ENCODE measurements at regions not wholly inside any gene's neighbourhood (a gene's known extent, or its start where the extent isn't known, plus 50 kb on each side); places are given as distances from the start of the nearest gene placed in this dataset.
"Not testable (repeated sequence)": the region's sequence is repeated elsewhere in the genome, so short reads cannot be mapped to it uniquely, and the experiment has no call there.

DNA sequence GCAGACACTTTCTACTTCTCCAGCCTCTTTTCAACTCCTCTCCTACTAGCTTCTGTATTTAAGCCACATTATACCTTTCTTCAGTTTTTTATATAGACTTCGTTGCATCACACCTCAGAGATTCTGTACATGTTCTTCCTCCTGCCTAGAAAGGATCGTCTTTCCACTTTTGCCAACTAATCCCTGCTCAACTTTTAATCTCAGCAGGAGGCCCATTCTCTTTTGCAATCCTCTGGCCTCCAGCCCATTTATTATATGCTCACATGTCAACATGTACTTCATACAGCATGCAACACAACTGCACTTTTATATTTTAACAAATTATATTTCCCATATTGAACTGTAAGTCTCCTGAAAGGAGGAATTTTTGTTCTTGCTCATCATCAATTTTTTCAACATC is 476.5 kb upstream of the SMIM31 start:
- H3K4me3 ChIP-seq (ENCODE audit: low read depth, low read length); H3K36me3 ChIP-seq (ENCODE audit: control insufficient read depth in 2 of 2, insufficient read depth in 1 of 2, low read length in 2 of 2); POLR2A ChIA-PET; H3K4me1 ChIP-seq (ENCODE audit: control insufficient read depth, insufficient read depth, low read length); H3K27ac ChIP-seq (ENCODE audit: extremely low read depth, low read depth, low read length); H3K9me3 ChIP-seq (ENCODE audit: control insufficient read depth, insufficient read depth, low read depth, low read length): not testable (repeated sequence)
- CTCF ChIA-PET: interaction anchor here (0.7 kb wide), 1 partner anchor 1814 kb away, joined by 3 read pairs; no protein-coding TSS in a partner anchor

- POLR2A ChIA-PET: no interaction called here
- Histone ChIP-seq H3K4me3 (ENCODE audit: low read depth, low read length) (no peak overlapping the region), H3K9me3 (ENCODE audit: control insufficient read depth, insufficient read depth, low read depth, low read length) (no peaks in the 10 kb centered on the region), H3K4me1 (ENCODE audit: control insufficient read depth, insufficient read depth, low read length) (no peaks in the 10 kb centered on the region), H3K27ac (ENCODE audit: extremely low read depth, low read depth, low read length) (no peak overlapping the region), H3K36me3 (ENCODE audit: control insufficient read depth in 2 of 2, insufficient read depth in 1 of 2, low read length in 2 of 2) (no peaks in the 10 kb centered on the region)
- TF ChIP-seq ZNF544 (tag by site-specific recombination; IDR thresholded peaks at IDR 0.05) (no peak), GLIS1 (tag by site-specific recombination; IDR thresholded peaks at IDR 0.05) (no peak), ZNF112 (tag by site-specific recombination; IDR thresholded peaks at IDR 0.05) (no peak), ZNF776 (tag by site-specific recombination; IDR thresholded peaks at IDR 0.05; ENCODE audit: borderline replicate concordance) (no peak), ZNF19 (tag by site-specific recombination; IDR thresholded peaks at IDR 0.05; ENCODE audit: low read depth) (no peak), ZNF571 (tag by site-specific recombination; IDR thresholded peaks at IDR 0.05) (no peak), EGR2 (tag by site-specific recombination; IDR thresholded peaks at IDR 0.05; ENCODE audit: low read depth) (no peak)
- TF ChIP-seq, protein P1, sequence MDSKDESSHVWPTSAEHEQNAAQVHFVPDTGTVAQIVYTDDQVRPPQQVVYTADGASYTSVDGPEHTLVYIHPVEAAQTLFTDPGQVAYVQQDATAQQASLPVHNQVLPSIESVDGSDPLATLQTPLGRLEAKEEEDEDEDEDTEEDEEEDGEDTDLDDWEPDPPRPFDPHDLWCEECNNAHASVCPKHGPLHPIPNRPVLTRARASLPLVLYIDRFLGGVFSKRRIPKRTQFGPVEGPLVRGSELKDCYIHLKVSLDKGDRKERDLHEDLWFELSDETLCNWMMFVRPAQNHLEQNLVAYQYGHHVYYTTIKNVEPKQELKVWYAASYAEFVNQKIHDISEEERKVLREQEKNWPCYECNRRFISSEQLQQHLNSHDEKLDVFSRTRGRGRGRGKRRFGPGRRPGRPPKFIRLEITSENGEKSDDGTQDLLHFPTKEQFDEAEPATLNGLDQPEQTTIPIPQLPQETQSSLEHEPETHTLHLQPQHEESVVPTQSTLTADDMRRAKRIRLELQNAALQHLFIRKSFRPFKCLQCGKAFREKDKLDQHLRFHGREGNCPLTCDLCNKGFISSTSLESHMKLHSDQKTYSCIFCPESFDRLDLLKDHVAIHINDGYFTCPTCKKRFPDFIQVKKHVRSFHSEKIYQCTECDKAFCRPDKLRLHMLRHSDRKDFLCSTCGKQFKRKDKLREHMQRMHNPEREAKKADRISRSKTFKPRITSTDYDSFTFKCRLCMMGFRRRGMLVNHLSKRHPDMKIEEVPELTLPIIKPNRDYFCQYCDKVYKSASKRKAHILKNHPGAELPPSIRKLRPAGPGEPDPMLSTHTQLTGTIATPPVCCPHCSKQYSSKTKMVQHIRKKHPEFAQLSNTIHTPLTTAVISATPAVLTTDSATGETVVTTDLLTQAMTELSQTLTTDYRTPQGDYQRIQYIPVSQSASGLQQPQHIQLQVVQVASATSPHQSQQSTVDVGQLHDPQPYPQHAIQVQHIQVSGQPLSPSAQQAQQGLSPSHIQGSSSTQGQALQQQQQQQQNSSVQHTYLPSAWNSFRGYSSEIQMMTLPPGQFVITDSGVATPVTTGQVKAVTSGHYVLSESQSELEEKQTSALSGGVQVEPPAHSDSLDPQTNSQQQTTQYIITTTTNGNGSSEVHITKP (tag by site-specific recombination; IDR thresholded peaks at IDR 0.05): no peak
- CTCF ChIA-PET: no interaction called here
These were observed 466.8 kb upstream of the SMIM31 start for GRCh38 chr4:164287173-164287572.

- H3K27ac ChIP-seq (ENCODE audit: extremely low read depth, low read depth, low read length): no peak overlapping the region
- no peaks in the 10 kb centered on the region for H3K4me1 ChIP-seq (ENCODE audit: control insufficient read depth, insufficient read depth, low read length)
- no peak overlapping the region for H3K4me3 ChIP-seq (ENCODE audit: low read depth, low read length)
- CTCF ChIA-PET: no interaction called here
- TF ChIP-seq ZEB2 (tag by site-specific recombination; IDR thresholded peaks at IDR 0.05) (no peak), ZNF19 (tag by site-specific recombination; IDR thresholded peaks at IDR 0.05; ENCODE audit: low read depth) (no peak), ZNF292 (tag by site-specific recombination; IDR thresholded peaks at IDR 0.05; ENCODE audit: borderline replicate concordance, low read depth) (no peak)
- no peaks in the 10 kb centered on the region for H3K36me3 ChIP-seq (ENCODE audit: control insufficient read depth in 2 of 2, insufficient read depth in 1 of 2, low read length in 2 of 2)
- no peaks in the 10 kb centered on the region for H3K9me3 ChIP-seq (ENCODE audit: control insufficient read depth, insufficient read depth, low read depth, low read length)
- POLR2A ChIA-PET: no interaction called here
These were observed 465.4 kb upstream of the SMIM31 start for GRCh38 chr4:164288578-164288977.

GRCh38 chr4:164293203-164293602 is 460.7 kb upstream of the SMIM31 start:
- H3K9me3 ChIP-seq (ENCODE audit: control insufficient read depth, insufficient read depth, low read depth, low read length): no peaks in the 10 kb centered on the region
- CTCF ChIA-PET: no interaction called here
- no peak overlapping the region for H3K4me3 ChIP-seq (ENCODE audit: low read depth, low read length)
- H3K27ac ChIP-seq (ENCODE audit: extremely low read depth, low read depth, low read length): no peak overlapping the region
- no peaks in the 10 kb centered on the region for H3K36me3 ChIP-seq (ENCODE audit: control insufficient read depth in 2 of 2, insufficient read depth in 1 of 2, low read length in 2 of 2)
- POLR2A ChIA-PET: no interaction called here
- TF ChIP-seq TCF7L2 (IDR thresholded peaks at IDR 0.05; ENCODE audit: borderline replicate concordance, low read depth, low read length): no peak
- no peak for TF ChIP-seq ZNF140 (tag by site-specific recombination; IDR thresholded peaks at IDR 0.05)
- TF ChIP-seq, protein P2, sequence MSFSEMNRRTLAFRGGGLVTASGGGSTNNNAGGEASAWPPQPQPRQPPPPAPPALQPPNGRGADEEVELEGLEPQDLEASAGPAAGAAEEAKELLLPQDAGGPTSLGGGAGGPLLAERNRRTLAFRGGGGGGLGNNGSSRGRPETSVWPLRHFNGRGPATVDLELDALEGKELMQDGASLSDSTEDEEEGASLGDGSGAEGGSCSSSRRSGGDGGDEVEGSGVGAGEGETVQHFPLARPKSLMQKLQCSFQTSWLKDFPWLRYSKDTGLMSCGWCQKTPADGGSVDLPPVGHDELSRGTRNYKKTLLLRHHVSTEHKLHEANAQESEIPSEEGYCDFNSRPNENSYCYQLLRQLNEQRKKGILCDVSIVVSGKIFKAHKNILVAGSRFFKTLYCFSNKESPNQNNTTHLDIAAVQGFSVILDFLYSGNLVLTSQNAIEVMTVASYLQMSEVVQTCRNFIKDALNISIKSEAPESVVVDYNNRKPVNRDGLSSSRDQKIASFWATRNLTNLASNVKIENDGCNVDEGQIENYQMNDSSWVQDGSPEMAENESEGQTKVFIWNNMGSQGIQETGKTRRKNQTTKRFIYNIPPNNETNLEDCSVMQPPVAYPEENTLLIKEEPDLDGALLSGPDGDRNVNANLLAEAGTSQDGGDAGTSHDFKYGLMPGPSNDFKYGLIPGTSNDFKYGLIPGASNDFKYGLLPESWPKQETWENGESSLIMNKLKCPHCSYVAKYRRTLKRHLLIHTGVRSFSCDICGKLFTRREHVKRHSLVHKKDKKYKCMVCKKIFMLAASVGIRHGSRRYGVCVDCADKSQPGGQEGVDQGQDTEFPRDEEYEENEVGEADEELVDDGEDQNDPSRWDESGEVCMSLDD (tag by site-specific recombination; IDR thresholded peaks at IDR 0.05): no peak
- H3K4me1 ChIP-seq (ENCODE audit: control insufficient read depth, insufficient read depth, low read length): no peaks in the 10 kb centered on the region
